ENCODE measurements at regions not wholly inside any gene's neighbourhood (a gene's known extent, or its start where the extent isn't known, plus 50 kb on each side); places are given as distances from the start of the nearest gene placed in this dataset.
"Not testable (repeated sequence)": the region's sequence is repeated elsewhere in the genome, so short reads cannot be mapped to it uniquely, and the experiment has no call there.

DNA sequence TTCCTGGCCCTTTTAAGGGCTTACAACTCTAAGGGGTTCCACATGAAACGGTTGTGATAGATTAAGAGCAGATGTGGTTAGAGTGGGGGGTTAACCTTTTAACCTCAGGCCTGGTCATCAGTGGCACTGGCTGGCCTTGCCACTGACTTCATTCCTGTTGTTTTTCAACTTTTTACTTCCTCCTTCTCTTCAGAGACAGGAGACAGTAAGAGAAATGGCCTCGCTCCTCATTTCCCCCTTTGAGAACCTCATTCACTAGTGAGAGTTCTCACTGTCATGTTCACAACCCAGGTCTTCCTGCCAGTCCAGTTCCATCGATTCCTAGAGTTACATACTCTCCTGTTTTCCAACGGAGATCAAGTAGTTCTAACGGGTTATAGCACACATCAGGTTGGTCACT is 101.6 kb upstream of the SLC1A4 start:
- no peak for DNase-seq

GRCh38 chr2:64888591-64889309 is 100.4 kb upstream of the SLC1A4 start:
- DNase-seq = no peak

DNA sequence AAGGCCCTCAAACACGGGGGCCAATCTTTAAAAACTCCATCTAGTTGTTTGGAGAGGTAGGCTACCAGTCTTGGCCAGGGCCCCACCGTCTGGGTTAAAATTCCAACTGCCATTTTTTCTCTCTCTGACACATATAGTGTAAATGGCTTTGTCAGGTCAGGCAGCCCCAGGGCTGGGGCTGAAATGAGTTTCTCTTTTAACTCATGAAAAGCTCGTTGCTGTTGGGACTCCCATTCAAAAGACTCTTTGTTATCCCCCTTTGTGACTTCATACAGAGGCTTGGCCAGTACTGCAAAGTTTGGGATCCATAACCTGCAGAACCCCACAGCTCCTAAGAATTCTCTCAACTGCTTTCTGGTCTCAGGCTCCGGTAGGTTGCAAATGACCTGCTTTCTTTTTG is 99.4 kb upstream of the SLC1A4 start:
- no peak for DNase-seq

DNA sequence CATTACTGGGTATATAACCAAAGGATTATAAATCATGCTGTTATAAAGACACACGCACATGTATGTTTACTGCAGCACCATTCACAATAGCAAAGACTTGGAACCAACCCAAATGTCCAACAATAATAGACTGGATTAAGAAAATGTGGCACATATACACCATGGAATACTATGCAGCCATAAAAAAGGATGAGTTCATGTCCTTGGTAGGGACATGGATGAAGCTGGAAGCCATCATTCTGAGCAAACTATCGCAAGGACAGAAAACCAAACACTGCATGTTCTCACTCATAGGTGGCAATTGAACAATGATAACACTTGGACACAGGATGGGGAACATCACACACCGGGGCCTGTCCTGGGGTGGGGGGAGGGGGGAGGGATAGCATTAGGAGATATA is 92.6 kb upstream of the SLC1A4 start:
- not testable (repeated sequence) for DNase-seq

GRCh38 chr2:64899081-64899865 is 89.9 kb upstream of the SLC1A4 start:
- no peak for DNase-seq

- DNase-seq = not testable (repeated sequence)
Observed at GRCh38 chr2:64899876-64900275, 89.3 kb upstream of the SLC1A4 start.

GRCh38 chr2:64904413-64905329 is 84.5 kb upstream of the SLC1A4 start:
- no peak for DNase-seq

DNA sequence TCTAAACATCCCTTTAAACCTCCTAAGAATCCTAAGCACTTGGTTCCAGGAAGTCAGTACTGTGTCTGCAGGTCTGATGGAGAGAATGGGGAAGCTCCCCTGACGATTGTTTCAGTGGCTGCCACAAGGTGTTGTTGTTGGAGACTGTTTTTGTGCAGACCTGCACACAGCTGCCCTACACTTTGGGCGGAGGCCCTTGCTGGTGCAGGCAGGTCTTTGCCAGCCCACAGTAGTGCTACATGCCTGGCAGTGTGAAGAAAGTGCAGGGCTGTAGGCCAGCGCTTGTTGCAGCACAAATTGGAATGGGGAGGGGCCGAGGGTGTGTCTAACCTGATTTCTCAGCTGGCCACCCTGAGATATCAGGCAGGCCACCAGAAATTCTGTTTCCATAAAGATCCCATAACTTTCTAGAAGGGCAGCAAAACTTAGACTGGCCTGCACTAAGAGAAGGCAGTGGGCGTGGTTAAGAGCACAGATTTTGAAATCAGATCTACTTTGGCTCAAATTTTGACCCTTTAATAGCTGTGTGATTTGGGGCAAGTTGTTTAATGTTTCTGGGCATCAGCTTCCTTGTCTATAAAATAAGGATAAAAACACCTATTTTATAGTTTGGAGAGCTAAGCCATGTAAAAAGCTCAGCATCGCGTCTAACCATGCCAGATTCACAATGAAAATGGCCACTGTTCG is 83.7 kb upstream of the SLC1A4 start:
- DNase-seq = no peak

DNA sequence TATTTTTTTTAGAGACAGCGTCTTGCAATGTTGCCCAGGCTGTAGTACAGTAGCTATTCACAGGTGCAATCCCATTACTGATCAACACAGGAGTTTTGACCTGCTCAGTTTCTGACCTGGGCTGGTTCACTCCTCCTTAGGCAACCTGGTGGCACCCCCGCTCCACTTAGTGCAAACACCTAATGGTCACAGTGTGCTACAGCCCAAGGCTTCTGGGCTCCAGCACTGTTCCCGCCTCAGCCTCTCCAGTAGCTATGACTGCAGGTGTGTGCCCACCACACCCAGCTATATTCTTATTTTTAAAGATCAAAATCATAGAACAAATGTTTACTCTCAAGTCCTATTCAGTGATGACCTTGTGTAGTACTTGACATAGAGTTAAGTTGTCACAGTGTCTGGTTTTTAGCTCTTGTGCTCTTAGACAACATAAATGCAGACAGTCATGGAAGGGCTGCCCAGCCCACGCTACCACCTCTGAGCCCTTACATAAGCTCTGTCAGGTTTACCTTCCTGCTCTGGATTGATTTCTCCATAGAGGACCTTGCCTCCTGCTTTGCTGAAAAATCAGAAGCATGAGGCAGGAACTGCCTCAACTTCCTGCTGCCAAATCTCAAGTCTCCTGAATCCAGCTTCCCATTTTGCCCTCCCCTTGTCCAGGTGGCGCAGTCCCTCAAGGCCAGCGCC is 82.2 kb upstream of the SLC1A4 start:
- no peak for DNase-seq

GRCh38 chr2:64908406-64908805 is 80.8 kb upstream of the SLC1A4 start:
- DNase-seq = no peak

GRCh38 chr2:64910523-64910922 is 78.7 kb upstream of the SLC1A4 start:
- DNase-seq = no peak

DNA sequence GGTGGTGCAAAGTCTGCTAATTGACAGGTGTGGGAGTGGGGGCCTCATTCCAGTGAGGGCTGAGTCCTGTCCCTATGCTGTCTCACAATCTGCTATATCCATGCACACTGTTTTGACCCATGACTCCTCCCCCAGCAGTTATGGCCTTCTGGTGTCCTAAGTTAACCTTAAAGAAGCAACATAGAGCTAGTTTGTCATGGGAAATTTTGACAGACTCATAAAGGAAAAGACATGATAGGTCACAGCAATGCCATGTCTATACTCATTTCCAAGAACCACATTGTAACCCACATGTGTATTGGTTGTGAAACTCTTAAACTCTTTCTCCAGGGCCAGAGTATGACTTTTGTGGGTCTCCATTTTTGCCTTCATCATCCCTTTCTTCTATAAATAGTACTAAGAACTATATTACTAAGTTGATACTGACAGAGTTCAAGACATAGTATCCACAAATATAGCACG is 78.2 kb upstream of the SLC1A4 start:
- DNase-seq = no peak

- DNase-seq = no peak
Observed at GRCh38 chr2:64913357-64913869, 75.8 kb upstream of the SLC1A4 start.

- DNase-seq = no peak
Observed at GRCh38 chr2:64914247-64914646, 75.0 kb upstream of the SLC1A4 start.

GRCh38 chr2:64914735-64915509 is 74.3 kb upstream of the SLC1A4 start:
- DNase-seq = no peak

DNA sequence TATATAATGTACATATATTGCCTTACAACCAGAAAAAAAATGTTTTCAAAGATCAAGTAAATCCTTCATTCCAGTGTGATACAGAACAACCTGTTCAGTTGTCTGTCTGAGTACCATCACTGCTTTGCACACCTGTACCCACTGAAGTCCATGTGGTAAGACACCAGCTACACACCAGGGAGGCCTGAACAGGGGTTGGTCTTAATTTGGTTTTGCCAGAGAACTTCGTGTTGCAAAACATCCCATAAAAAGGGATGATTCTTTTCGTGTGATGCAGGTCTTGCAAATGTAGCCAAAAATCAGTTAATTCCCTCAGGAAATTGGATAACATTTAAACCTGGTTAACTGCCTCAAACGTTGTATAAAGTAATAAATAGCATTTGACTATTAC is 73.7 kb upstream of the SLC1A4 start:
- no peak for DNase-seq

DNA sequence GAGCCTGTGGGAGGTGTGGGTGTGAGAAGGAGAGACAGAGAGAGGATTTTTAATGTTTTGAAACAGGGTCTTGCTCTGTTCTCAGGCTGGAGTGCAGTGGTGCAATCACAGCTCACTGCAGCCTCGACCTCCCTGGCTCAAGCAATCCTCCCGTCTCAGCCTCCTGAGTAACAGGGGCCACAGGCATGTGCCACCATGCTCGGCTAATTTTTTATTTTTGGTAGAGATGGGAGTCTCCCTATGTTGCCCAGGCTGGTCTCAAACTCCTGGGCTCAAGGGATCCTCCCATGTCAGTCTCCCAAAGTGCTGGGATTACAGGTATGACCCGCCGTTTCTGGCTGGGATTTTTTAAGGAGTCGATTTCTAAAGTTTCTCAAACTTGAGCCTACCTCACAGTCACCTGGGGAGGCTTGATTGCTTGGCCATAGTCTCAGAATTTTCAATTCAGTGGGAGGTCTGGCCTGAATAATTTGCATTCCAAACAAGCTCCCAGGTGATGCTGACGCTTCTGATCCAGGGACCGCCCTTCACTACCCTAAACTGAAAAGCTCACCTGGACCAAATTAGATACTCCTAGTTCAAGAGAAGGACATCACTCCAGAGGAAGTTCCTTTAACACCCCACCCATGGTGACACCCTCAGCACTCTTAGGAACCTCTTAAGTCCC is 70.8 kb upstream of the SLC1A4 start:
- DNase-seq = no peak

DNA sequence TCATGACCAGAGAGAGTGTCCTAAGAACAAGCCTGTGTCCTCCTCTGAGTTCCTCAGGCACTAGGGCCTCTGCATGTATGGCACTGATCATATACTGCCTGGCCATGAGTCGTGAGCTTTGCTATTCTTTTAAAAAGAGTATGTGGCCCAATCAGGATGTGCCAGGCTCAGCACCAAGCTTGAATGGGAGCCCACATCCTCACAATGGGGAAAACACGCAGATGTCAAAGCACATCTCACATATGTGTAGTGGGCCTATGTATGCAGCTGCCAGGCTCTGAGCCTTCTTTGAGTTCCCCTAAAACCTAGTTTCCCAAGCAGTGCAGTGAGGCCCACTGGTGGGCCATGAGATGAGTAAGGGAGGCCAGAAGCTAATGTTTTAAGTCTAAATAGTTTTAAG is 69.9 kb upstream of the SLC1A4 start:
- no peak for DNase-seq

DNA sequence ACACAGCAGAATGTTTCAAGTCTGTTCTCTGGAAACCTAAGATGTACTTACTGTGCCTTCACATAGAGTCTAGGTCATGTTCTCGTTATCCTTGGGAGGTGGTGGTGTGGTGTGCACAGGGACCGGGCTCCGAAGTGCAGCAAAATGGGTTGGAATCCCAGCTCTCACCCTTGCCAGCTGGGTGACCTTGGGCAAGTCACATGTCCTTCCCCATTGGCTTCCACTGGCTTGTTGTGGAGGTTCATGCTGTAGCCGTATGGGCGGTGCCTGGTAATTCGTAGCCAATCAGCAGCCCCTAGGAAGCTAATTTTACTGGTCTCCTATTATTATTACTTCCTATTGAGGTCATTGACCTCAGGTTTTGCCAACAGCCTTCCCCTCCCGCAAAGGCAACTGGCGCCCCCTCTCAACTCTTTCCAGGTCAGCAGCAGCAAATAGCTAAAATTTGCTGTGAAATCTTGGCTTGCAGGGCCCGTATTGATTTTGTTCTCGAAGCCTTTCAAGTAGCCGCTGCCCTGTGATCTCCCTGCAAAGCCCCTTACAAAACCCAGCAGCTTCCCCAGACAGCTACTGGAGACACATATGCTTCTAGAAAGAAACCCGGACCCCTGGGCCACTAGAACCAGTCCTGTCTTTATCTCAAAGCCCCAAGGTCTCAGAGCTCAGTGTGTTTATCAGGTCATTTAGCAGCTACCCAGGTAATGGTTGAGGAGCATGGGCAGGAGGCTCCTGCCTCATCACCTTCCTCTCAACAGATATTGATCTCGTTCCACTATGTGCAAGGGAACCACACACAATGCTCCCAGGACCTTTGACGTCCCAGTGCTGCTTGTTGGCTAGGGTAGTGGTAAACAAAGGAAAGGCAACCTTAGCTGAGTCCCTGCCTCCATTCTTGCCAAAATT is 66.5 kb upstream of the SLC1A4 start:
- DNase-seq = no peak

GRCh38 chr2:64923385-64923710 is 65.9 kb upstream of the SLC1A4 start:
- no peak for DNase-seq
